Transverse colon (tissue), 4 donors: ENCODE measurements at regions not wholly inside any gene's neighbourhood (a gene's known extent, or its start where the extent isn't known, plus 50 kb on each side); places are given as distances from the start of the nearest gene placed in this dataset.

ENCODE experiments used
- DNase-seq: peaks from one replicate; pipeline ENCODE4 v3.0.0-alpha.2; 2019
- H3K27ac ChIP-seq, 4 donors: fragments of 200-600 bp; sonication (generic); 2 replicates each; pipeline ENCODE4 v1.5.1; 2016 to 2018; ENCODE audit warnings: inconsistent platforms in 4 of 4
- H3K27me3 ChIP-seq: fragments of 200-600 bp; sonication (generic); 2 replicates; pipeline ENCODE4 v1.5.1; 2017; ENCODE audit warnings: inconsistent platforms
- H3K36me3 ChIP-seq, 4 donors: fragments of 200-600 bp; sonication (generic); 2 replicates each; pipeline ENCODE4 v1.5.1; 2017 to 2019; ENCODE audit warnings: inconsistent platforms in 4 of 4
- H3K4me1 ChIP-seq, 4 donors: fragments of 200-600 bp; sonication (generic); 2 replicates each; pipeline ENCODE4 v1.5.1; 2017 to 2020; ENCODE audit warnings: inconsistent platforms in 4 of 4
- H3K4me3 ChIP-seq, 4 donors: fragments of 200-600 bp; sonication (generic); 1 replicate in 1 of 4; 2 replicates in 3 of 4; pipeline versions ENCODE4 v1.5.1 to v1.6.1; 2017 to 2019; ENCODE audit warnings: inconsistent platforms in 4 of 4
- H3K9me3 ChIP-seq, 2 donors: fragments of 200-600 bp; sonication (generic); 2 replicates each; pipeline ENCODE4 v1.5.1; 2017 to 2019; ENCODE audit warnings: inconsistent platforms in 2 of 2
- CTCF ChIP-seq, 5 experiments: fragments of 200-600 bp in 3 of 5; fragments of 450-650 bp in 2 of 5; sonication (generic) in 3 of 5; IDR thresholded peaks; 1 replicate in 2 of 5; 2 replicates in 3 of 5; pipeline ENCODE4 v1.5.1; 2016 to 2017; ENCODE audit warnings: antibody characterized with exemption in 5 of 5, inconsistent platforms in 3 of 5, mild to moderate bottlenecking in 2 of 5, moderate library complexity in 1 of 5
- EP300 ChIP-seq: sonication (generic); formaldehyde crosslinking; IDR thresholded peaks from one replicate; pipeline ENCODE4 v1.6.1; 2017; ENCODE audit warnings: antibody characterized with exemption, low read depth
- POLR2A ChIP-seq: fragments of 450-650 bp; IDR thresholded peaks from one replicate; pipeline ENCODE4 v1.6.1; 2016; ENCODE audit warnings: antibody characterized with exemption, mild to moderate bottlenecking, moderate library complexity
- POLR2AphosphoS5 ChIP-seq, 3 donors: sonication (generic); formaldehyde crosslinking; IDR thresholded peaks; one replicate each; pipeline ENCODE4 v1.6.1; 2016; ENCODE audit warnings: antibody characterized with exemption in 3 of 3
- WGBS, 2 donors: methylation state at CpG; one replicate each; pipeline ENCODE4 v1.1.5; 2018; ENCODE audit warnings: low coverage in 1 of 2; 5-methylcytosine and 5-hydroxymethylcytosine counted together
- in situ Hi-C, 4 donors: fragments of 200-750 bp; cut with MboI; loops; one replicate each; pipeline versions ENCODE4 v1.15.0 to v1.15.1; 2017; ENCODE audit warnings: low sequenced_read_pairs in 3 of 4, low pct_ligation_motif_present in 1 of 4, low pct_unique_long_range_greater_than_20kb in 1 of 4
- intact Hi-C: fragments of 100-400 bp; cut with DNase I; formaldehyde crosslinking; loops from one replicate; pipeline ENCODE4 v1.15.1; 2023; ENCODE audit warnings: low total_unique reads

GRCh38 chr3:6585360-6585759 is 275.6 kb upstream of the GRM7 start:
- intact Hi-C loops, result no loop called here
- in situ Hi-C loops, result no loop called here
- no peaks in the 10 kb centered on the region for H3K36me3 ChIP-seq
- H3K27me3 ChIP-seq, result no peaks in the 10 kb centered on the region
- H3K9me3 ChIP-seq, result no peaks in the 10 kb centered on the region
- TF ChIP-seq EP300 (no peak), POLR2AphosphoS5 (IDR thresholded peaks at IDR 0.05) (no peak), POLR2A (no peak), CTCF (IDR thresholded peaks at IDR 0.05) (no peak)
- no peak overlapping the region for H3K4me3 ChIP-seq
- 93 to 94% methylated on average over 9 to 11 of the region's 11 CpGs for WGBS, 2 donors
- no peak for DNase-seq
- H3K4me1 ChIP-seq, result no peaks in the 10 kb centered on the region
- H3K27ac ChIP-seq, result no peak overlapping the region

DNA sequence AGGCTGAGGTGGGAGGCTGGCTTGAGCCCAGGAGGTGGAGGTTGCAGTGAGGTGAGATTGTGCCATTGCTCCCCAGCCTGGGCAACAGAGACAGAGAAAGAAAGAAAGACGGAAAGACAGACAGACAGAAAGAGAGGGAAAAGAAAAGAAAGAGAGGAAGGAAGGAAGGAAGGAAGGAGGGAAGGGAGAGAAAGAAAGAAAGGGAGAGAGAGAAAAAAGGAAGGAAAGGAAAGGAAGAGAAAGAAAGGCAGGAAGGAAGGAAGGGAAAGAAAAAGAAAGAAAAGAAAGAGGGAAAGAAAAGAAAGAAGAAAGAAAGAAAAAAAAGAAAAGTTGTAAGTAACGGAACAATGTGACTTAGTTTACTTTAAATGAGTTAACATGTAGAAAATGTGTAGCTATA is 260.7 kb upstream of the GRM7 start:
- WGBS, 2 donors, result 87 to 94% methylated on average over 2 of the region's 2 CpGs
- TF ChIP-seq CTCF (IDR thresholded peaks at IDR 0.05) (no peak), POLR2AphosphoS5 (IDR thresholded peaks at IDR 0.05) (no peak), POLR2A (no peak), EP300 (no peak)
- Histone ChIP-seq H3K9me3 (no peaks in the 10 kb centered on the region), H3K27ac (no peak overlapping the region), H3K4me3 (no peak overlapping the region), H3K27me3 (no peaks in the 10 kb centered on the region), H3K36me3 (no peaks in the 10 kb centered on the region), H3K4me1 (no peaks in the 10 kb centered on the region)
- intact Hi-C loops, result no loop called here
- in situ Hi-C loops, result no loop called here
- DNase-seq, result no peak

GRCh38 chr3:6601374-6601773 is 259.5 kb upstream of the GRM7 start:
- TF ChIP-seq POLR2A (no peak), EP300 (no peak), POLR2AphosphoS5 (IDR thresholded peaks at IDR 0.05) (no peak), CTCF (IDR thresholded peaks at IDR 0.05) (no peak)
- DNase-seq, result no peak
- Histone ChIP-seq H3K4me1 (no peaks in the 10 kb centered on the region), H3K36me3 (no peaks in the 10 kb centered on the region), H3K27me3 (no peaks in the 10 kb centered on the region), H3K9me3 (no peaks in the 10 kb centered on the region), H3K4me3 (no peak overlapping the region), H3K27ac (no peak overlapping the region)
- 74 to 80% methylated on average over 4 of the region's 4 CpGs for WGBS, 2 donors
- in situ Hi-C loops, result no loop called here
- intact Hi-C loops, result no loop called here

GRCh38 chr3:6602329-6602728 is 258.6 kb upstream of the GRM7 start:
- Histone ChIP-seq H3K4me1 (no peaks in the 10 kb centered on the region), H3K4me3 (no peak overlapping the region), H3K27ac (no peak overlapping the region), H3K36me3 (no peaks in the 10 kb centered on the region), H3K9me3 (no peaks in the 10 kb centered on the region), H3K27me3 (no peaks in the 10 kb centered on the region)
- DNase-seq, result no peak
- in situ Hi-C loops, result no loop called here
- no peak for TF ChIP-seq EP300
- TF ChIP-seq POLR2AphosphoS5 (IDR thresholded peaks at IDR 0.05), result no peak
- TF ChIP-seq POLR2A, result no peak
- TF ChIP-seq CTCF (IDR thresholded peaks at IDR 0.05), result no peak
- intact Hi-C loops, result no loop called here
